ENCODE measurements at regions not wholly inside any gene's neighbourhood (a gene's known extent, or its start where the extent isn't known, plus 50 kb on each side); places are given as distances from the start of the nearest gene placed in this dataset.

- DNase-seq (ENCODE audit: low read depth in 1 of 2, low spot score in 2 of 2) (no peak), FAIRE-seq (no peak)
- Histone ChIP-seq H3K9ac (replicated peaks in 1 of 4; ENCODE audit: extremely low read depth in 1 of 4, low read depth in 3 of 4, low read length in 3 of 4) (no peak overlapping the region), H2AK5ac (ENCODE audit: low read depth, low read length) (no peak overlapping the region), H3K4me2 (ENCODE audit: insufficient read depth in 1 of 2, low read depth in 2 of 2, low read length in 2 of 2) (no peak overlapping the region), H2BK120ac (replicated peaks; ENCODE audit: low read depth, low read length) (no peak overlapping the region), H3K56ac (replicated peaks; ENCODE audit: insufficient read length, low read depth, low read length) (no peak overlapping the region), H3K36me3 (ENCODE audit: control insufficient read depth in 2 of 4, insufficient read depth in 4 of 4, low read length in 3 of 4) (no peaks in the 10 kb centered on the region), H3K27ac (ENCODE audit: low read depth, low read length) (no peak overlapping the region), H3K4me3 (ENCODE audit: extremely low read depth in 1 of 4, insufficient read depth in 2 of 4, low read depth in 3 of 4, low read length in 4 of 4) (no peak overlapping the region), H4K91ac (replicated peaks; ENCODE audit: insufficient read length, low read length) (no peak overlapping the region), H3K18ac (ENCODE audit: extremely low read depth, low read length) (no peak overlapping the region), H3K14ac (ENCODE audit: insufficient read length) (no peak overlapping the region), H3K4me1 (replicated peaks in 1 of 4; ENCODE audit: control insufficient read depth in 3 of 4, insufficient read depth in 4 of 4, low read length in 3 of 4) (no peaks in the 10 kb centered on the region), H2AFZ (ENCODE audit: low read length) (no peak overlapping the region), H3K79me2 (ENCODE audit: control insufficient read depth in 1 of 2, insufficient read depth in 2 of 2, low read length in 2 of 2) (no peaks in the 10 kb centered on the region), H3K23me2 (ENCODE audit: low read depth, low read length) (no peaks in the 10 kb centered on the region), H4K5ac (ENCODE audit: insufficient read length, low read depth, low read length) (no peak overlapping the region), H2BK12ac (ENCODE audit: low read depth, low read length) (no peak overlapping the region), H3K9me3 (ENCODE audit: insufficient read depth in 2 of 2, low read depth in 1 of 2, low read length in 1 of 2) (no peaks in the 10 kb centered on the region), H3K79me1 (ENCODE audit: low read depth, low read length) (no peaks in the 10 kb centered on the region), H2BK15ac (ENCODE audit: low read length) (no peak overlapping the region), H3K23ac (ENCODE audit: insufficient read length) (no peak overlapping the region), H4K8ac (ENCODE audit: extremely low read depth, insufficient read depth, low read length) (no peak overlapping the region), H4K20me1 (replicated peaks in 1 of 2; ENCODE audit: control insufficient read depth in 1 of 2, insufficient read depth in 2 of 2, low read length in 2 of 2) (no peaks in the 10 kb centered on the region), H2BK20ac (ENCODE audit: low read length) (no peak overlapping the region), H2BK5ac (ENCODE audit: low read depth, low read length) (no peak overlapping the region), H3K4ac (replicated peaks; ENCODE audit: insufficient read length, low read depth, low read length) (no peak overlapping the region), H3K27me3 (replicated peaks in 1 of 4; ENCODE audit: control insufficient read depth in 3 of 4, extremely low read depth in 1 of 4, insufficient read depth in 3 of 4, low read length in 3 of 4) (no peaks in the 10 kb centered on the region)
- ChIA-PET POLR2A (ENCODE audit: partially characterized antibody) (no interaction called here), CTCF (ENCODE audit: partially characterized antibody) (no interaction called here)
- WGBS, 2 experiments (ENCODE audit: extremely low coverage in 1 of 2, insufficient coverage in 1 of 2, insufficient read length in 1 of 2, insufficient replicate concordance in 2 of 2, low coverage in 1 of 2, low lambda C conversion rate in 2 of 2, missing lambda C conversion rate in 1 of 2), result 85% methylated on average over 4 of the region's 4 CpGs; no CpG with 5 or more reads in 1 of the 2 experiments
- TF ChIP-seq NANOG (IDR thresholded peaks at IDR 0.05; ENCODE audit: insufficient read depth, low read depth, low read length, poor library complexity, severe bottlenecking), result no peak
- no peak for TF ChIP-seq SIN3A (conservative IDR thresholded peaks at IDR 0.05 in 1 of 2, IDR thresholded peaks at IDR 0.05 in 1 of 2; ENCODE audit: low read depth in 1 of 2, low read length in 2 of 2)
- no peak for TF ChIP-seq HDAC2 (IDR thresholded peaks at IDR 0.05; ENCODE audit: borderline replicate concordance in 1 of 2, low read depth in 2 of 2, low read length in 2 of 2)
- TF ChIP-seq SP1 (IDR thresholded peaks at IDR 0.05; ENCODE audit: low read depth, low read length), result no peak
- TF ChIP-seq TEAD4 (IDR thresholded peaks at IDR 0.05; ENCODE audit: low read depth, low read length), result no peak
- no peak for TF ChIP-seq MAFK (IDR thresholded peaks at IDR 0.05; ENCODE audit: low read depth, low read length)
- no peak for TF ChIP-seq KDM4A (IDR thresholded peaks at IDR 0.05; ENCODE audit: low read depth, low read length, severe bottlenecking)
- TF ChIP-seq, protein P1, sequence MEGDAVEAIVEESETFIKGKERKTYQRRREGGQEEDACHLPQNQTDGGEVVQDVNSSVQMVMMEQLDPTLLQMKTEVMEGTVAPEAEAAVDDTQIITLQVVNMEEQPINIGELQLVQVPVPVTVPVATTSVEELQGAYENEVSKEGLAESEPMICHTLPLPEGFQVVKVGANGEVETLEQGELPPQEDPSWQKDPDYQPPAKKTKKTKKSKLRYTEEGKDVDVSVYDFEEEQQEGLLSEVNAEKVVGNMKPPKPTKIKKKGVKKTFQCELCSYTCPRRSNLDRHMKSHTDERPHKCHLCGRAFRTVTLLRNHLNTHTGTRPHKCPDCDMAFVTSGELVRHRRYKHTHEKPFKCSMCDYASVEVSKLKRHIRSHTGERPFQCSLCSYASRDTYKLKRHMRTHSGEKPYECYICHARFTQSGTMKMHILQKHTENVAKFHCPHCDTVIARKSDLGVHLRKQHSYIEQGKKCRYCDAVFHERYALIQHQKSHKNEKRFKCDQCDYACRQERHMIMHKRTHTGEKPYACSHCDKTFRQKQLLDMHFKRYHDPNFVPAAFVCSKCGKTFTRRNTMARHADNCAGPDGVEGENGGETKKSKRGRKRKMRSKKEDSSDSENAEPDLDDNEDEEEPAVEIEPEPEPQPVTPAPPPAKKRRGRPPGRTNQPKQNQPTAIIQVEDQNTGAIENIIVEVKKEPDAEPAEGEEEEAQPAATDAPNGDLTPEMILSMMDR (IDR thresholded peaks at IDR 0.05; ENCODE audit: control extremely low read depth in 1 of 3, insufficient read depth in 1 of 3, low read depth in 1 of 3, low read length in 3 of 3), result no peak
- no peak for TF ChIP-seq KDM1A (IDR thresholded peaks at IDR 0.05; ENCODE audit: borderline replicate concordance, low read length)
- no peak for TF ChIP-seq BRCA1 (IDR thresholded peaks at IDR 0.05; ENCODE audit: low read depth, low read length)
- TF ChIP-seq, protein P2, sequence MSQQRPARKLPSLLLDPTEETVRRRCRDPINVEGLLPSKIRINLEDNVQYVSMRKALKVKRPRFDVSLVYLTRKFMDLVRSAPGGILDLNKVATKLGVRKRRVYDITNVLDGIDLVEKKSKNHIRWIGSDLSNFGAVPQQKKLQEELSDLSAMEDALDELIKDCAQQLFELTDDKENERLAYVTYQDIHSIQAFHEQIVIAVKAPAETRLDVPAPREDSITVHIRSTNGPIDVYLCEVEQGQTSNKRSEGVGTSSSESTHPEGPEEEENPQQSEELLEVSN (IDR thresholded peaks at IDR 0.05), result no peak
Observed at GRCh38 chrX:95974096-95974470, 710.6 kb upstream of the DIAPH2 start.

Measured in H1 (cell line).